HG02884 (cell line): ENCODE measurements at regions not wholly inside any gene's neighbourhood (a gene's known extent, or its start where the extent isn't known, plus 50 kb on each side); places are given as distances from the start of the nearest gene placed in this dataset.
"Not testable (repeated sequence)": the region's sequence is repeated elsewhere in the genome, so short reads cannot be mapped to it uniquely, and the experiment has no call there.

Experiments
- ATAC-seq: cut with Tn5 transposase; IDR thresholded peaks from one replicate; pipeline ENCODE4 v1.9.1; 2021; ENCODE audit warnings: mild to moderate bottlenecking, moderate library complexity; ENCODE audit not compliant: unreplicated experiment

GRCh38 chr15:59904450-59905135, 99.5 kb upstream of the FOXB1 start:
- ATAC-seq, result no peak

- ATAC-seq, result no peak
These were observed 107.4 kb upstream of the FOXB1 start for GRCh38 chr15:59896663-59897074.

GRCh38 chr15:59894835-59895234, 109.3 kb upstream of the FOXB1 start:
- ATAC-seq, result no peak

- ATAC-seq, result no peak
These were observed 111.1 kb upstream of the FOXB1 start for GRCh38 chr15:59892985-59893384.

- not testable (repeated sequence) for ATAC-seq
These were observed 116.2 kb upstream of the FOXB1 start for GRCh38 chr15:59887870-59888269.

GRCh38 chr15:59887211-59887610, 116.9 kb upstream of the FOXB1 start:
- ATAC-seq, result no peak

GRCh38 chr15:59886441-59886840, 117.7 kb upstream of the FOXB1 start:
- no peak for ATAC-seq

GRCh38 chr15:59885832-59886231, 118.3 kb upstream of the FOXB1 start:
- no peak for ATAC-seq

- no peak for ATAC-seq
These were observed 124.4 kb upstream of the FOXB1 start for GRCh38 chr15:59879506-59880265.

- no peak for ATAC-seq
These were observed 128.0 kb upstream of the FOXB1 start for GRCh38 chr15:59876140-59876539.

- ATAC-seq, result no peak
These were observed 130.4 kb upstream of the FOXB1 start for GRCh38 chr15:59873644-59874272.

- no peak for ATAC-seq
These were observed 136.8 kb upstream of the FOXB1 start for GRCh38 chr15:59867086-59867855.

- ATAC-seq, result no peak
These were observed 137.5 kb upstream of the FOXB1 start for GRCh38 chr15:59866642-59867041.

- no peak for ATAC-seq
These were observed 141.6 kb upstream of the FOXB1 start for GRCh38 chr15:59862191-59863155.

GRCh38 chr15:59847968-59848367, 156.1 kb upstream of the FOXB1 start:
- ATAC-seq, result no peak

- no peak for ATAC-seq
These were observed 156.9 kb upstream of the BNIP2 start for GRCh38 chr15:59845942-59846499.

- ATAC-seq, result no peak
These were observed 154.5 kb upstream of the BNIP2 start for GRCh38 chr15:59843609-59844008.

GRCh38 chr15:59841036-59841435, 151.9 kb upstream of the BNIP2 start:
- ATAC-seq, result no peak

- ATAC-seq, result no peak
These were observed 150.8 kb upstream of the BNIP2 start for GRCh38 chr15:59839906-59840305.

GRCh38 chr15:59838900-59839299, 149.8 kb upstream of the BNIP2 start:
- no peak for ATAC-seq
